OCI-LY7 (cell line): ENCODE measurements at regions not wholly inside any gene's neighbourhood (a gene's known extent, or its start where the extent isn't known, plus 50 kb on each side); places are given as distances from the start of the nearest gene placed in this dataset.

Source experiments
- BruUV-seq: library from RNA; stranded (reverse); fragments of 400-500 nt; replicated peaks from 2 replicates; lab custom pipeline; 2021; lab: Mats Ljungman, UMichigan
- CTCF ChIA-PET: fragments of 300-600 bp; sonication (Branson Sonifier 250); formaldehyde crosslinking; loops from one replicate; lab custom pipeline; 2022; ENCODE audit warnings: antibody characterized with exemption; ENCODE audit not compliant: unreplicated experiment; lab: Charles Lee
- POLR2A ChIA-PET: fragments of 300-600 bp; sonication (Branson Sonifier 250); formaldehyde crosslinking; loops from one replicate; lab custom pipeline; 2022; ENCODE audit warnings: antibody characterized with exemption; lab: Charles Lee
- DNase-seq: peaks from one replicate; pipeline ENCODE4 v3.0.0-alpha.2; 2015; ENCODE audit warnings: low spot score
- H2AFZ ChIP-seq: fragments of 200-600 bp; sonication (generic), shearing (Covaris generic); 2 replicates; pipeline ENCODE4 v1.6.1; 2014; ENCODE audit warnings: mild to moderate bottlenecking, antibody characterized with exemption, low read length, moderate library complexity
- H3K27ac ChIP-seq: fragments of 200-600 bp; sonication (generic); 2 replicates; pipeline ENCODE4 v1.5.1; 2014; ENCODE audit warnings: mixed run types, low read depth, mild to moderate bottlenecking, moderate library complexity, low read length, inconsistent platforms; ENCODE audit not compliant: poor library complexity, severe bottlenecking
- H3K36me3 ChIP-seq: fragments of 200-600 bp; sonication (generic); 2 replicates; pipeline ENCODE4 v1.6.1; 2014; ENCODE audit warnings: mild to moderate bottlenecking, antibody characterized with exemption, low read length, moderate library complexity, mixed read lengths; ENCODE audit not compliant: insufficient read depth
- H3K4me1 ChIP-seq: fragments of 200-600 bp; sonication (generic); 2 replicates; pipeline ENCODE4 v1.5.1; 2014; ENCODE audit warnings: mild to moderate bottlenecking, low read length; ENCODE audit not compliant: insufficient read depth, poor library complexity, severe bottlenecking
- H3K4me2 ChIP-seq: fragments of 200-600 bp; sonication (generic); 2 replicates; pipeline ENCODE4 v1.6.1; 2014; ENCODE audit warnings: mild to moderate bottlenecking, low read length
- H3K4me3 ChIP-seq: fragments of 200-600 bp; sonication (generic); 2 replicates; pipeline ENCODE4 v1.5.1; 2014; ENCODE audit warnings: mild to moderate bottlenecking, low read depth, low read length; ENCODE audit not compliant: poor library complexity, severe bottlenecking
- H3K79me2 ChIP-seq: fragments of 200-600 bp; sonication (generic); 2 replicates; pipeline ENCODE4 v1.6.1; 2016; ENCODE audit warnings: low read depth, mild to moderate bottlenecking, low read length, moderate library complexity, mixed read lengths; ENCODE audit not compliant: insufficient read depth
- H3K9me2 ChIP-seq: fragments of 200-600 bp; sonication (generic); 2 replicates; pipeline ENCODE4 v1.6.1; 2016; ENCODE audit warnings: mild to moderate bottlenecking, low read length, mixed read lengths; ENCODE audit not compliant: insufficient read depth
- H3K9me3 ChIP-seq: fragments of 200-600 bp; sonication (generic); 2 replicates; pipeline ENCODE4 v1.6.1; 2014; ENCODE audit warnings: mild to moderate bottlenecking, mixed run types, low read length, mixed read lengths
- H4K20me1 ChIP-seq: fragments of 200-600 bp; sonication (generic); 2 replicates; pipeline ENCODE4 v1.6.1; 2014; ENCODE audit warnings: mild to moderate bottlenecking, antibody characterized with exemption, low read length, moderate library complexity, mixed read lengths; ENCODE audit not compliant: insufficient read depth
- CTCF ChIP-seq: fragments of 200-600 bp; sonication (generic); conservative IDR thresholded peaks from 2 replicates; pipeline ENCODE4 v1.5.1; 2014; ENCODE audit warnings: mild to moderate bottlenecking, antibody characterized with exemption, low read length, moderate library complexity, mixed read lengths
- EZH2phosphoT487 ChIP-seq: fragments of 200-600 bp; sonication (generic); IDR thresholded peaks from 2 replicates; pipeline ENCODE4 v1.6.1; 2018; ENCODE audit warnings: low read depth, borderline replicate concordance, mild to moderate bottlenecking, mixed run types, antibody characterized with exemption, low read length, moderate library complexity, mixed read lengths
- intact Hi-C: fragments of 100-400 bp; cut with micrococcal nuclease; formaldehyde crosslinking; loops from one replicate; pipeline ENCODE4 v1.10.0; 2022; ENCODE audit not compliant: unreplicated experiment

GRCh38 chr4:147151763-147152162 is 206.1 kb upstream of the TTC29 start:
- no peaks in the 10 kb centered on the region for H3K4me1 ChIP-seq
- intact Hi-C loops, result no loop called here
- H3K27ac ChIP-seq, result no peak overlapping the region
- H2AFZ ChIP-seq, result no peak overlapping the region
- no peaks in the 10 kb centered on the region for H3K9me3 ChIP-seq
- ChIA-PET CTCF (no interaction called here), POLR2A (interaction anchor here (1.0 kb wide), 1 partner anchor 23 kb away, joined by 3 read pairs; no protein-coding TSS in a partner anchor)
- no peaks in the 10 kb centered on the region for H3K36me3 ChIP-seq
- H4K20me1 ChIP-seq, result no peaks in the 10 kb centered on the region
- TF ChIP-seq CTCF (no peak), EZH2phosphoT487 (no peak)
- no peak overlapping the region for H3K4me2 ChIP-seq
- H3K79me2 ChIP-seq, result no peaks in the 10 kb centered on the region
- no peaks in the 10 kb centered on the region for H3K9me2 ChIP-seq
- no TSS peak for BruUV-seq
- no peak for DNase-seq
- H3K4me3 ChIP-seq, result no peak overlapping the region

GRCh38 chr4:147157860-147158701 is 212.4 kb upstream of the TTC29 start:
- Histone ChIP-seq H3K9me2 (no peaks in the 10 kb centered on the region), H3K4me3 (no peak overlapping the region), H3K36me3 (no peaks in the 10 kb centered on the region), H3K4me2 (no peak overlapping the region), H3K9me3 (no peaks in the 10 kb centered on the region), H3K4me1 (no peaks in the 10 kb centered on the region), H3K79me2 (no peaks in the 10 kb centered on the region), H2AFZ (no peak overlapping the region), H3K27ac (no peak overlapping the region), H4K20me1 (no peaks in the 10 kb centered on the region)
- TF ChIP-seq CTCF (no peak), EZH2phosphoT487 (no peak)
- no TSS peak for BruUV-seq
- POLR2A ChIA-PET, result no interaction called here
- CTCF ChIA-PET, result no interaction called here
- no peak for DNase-seq
- intact Hi-C loops, result no loop called here
